ENCODE measurements at regions not wholly inside any gene's neighbourhood (a gene's known extent, or its start where the extent isn't known, plus 50 kb on each side); places are given as distances from the start of the nearest gene placed in this dataset.

DNA sequence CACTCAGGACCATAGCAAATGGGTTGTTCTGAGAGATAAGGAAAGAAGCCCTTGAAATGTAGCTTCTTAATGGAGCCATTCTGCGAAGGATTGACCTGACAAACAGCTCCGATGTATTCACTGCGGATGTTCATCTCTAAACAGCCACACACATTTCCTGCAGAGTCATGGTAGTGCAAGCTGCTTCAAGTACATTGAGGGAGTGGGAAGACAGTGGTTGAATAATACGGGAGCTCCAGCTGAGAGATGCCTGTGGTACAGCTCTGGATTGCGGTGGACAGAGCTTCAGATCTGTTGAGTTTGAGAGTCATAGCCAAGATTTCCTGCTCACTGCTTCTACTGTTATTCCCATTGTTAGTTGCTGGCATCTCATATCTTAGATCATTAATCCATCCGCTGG is 86.6 kb downstream of the ZBTB18 start:
- Histone ChIP-seq H3K27me3 (ENCODE audit: insufficient read depth, poor library complexity, severe bottlenecking) (no peaks in the 10 kb centered on the region), H3K27ac (ENCODE audit: poor library complexity, severe bottlenecking) (no peak overlapping the region), H3K36me3 (ENCODE audit: low read depth) (no peaks in the 10 kb centered on the region), H3K4me1 (ENCODE audit: insufficient read depth, poor library complexity, severe bottlenecking) (no peaks in the 10 kb centered on the region), H3K9me3 (ENCODE audit: severe bottlenecking) (no peaks in the 10 kb centered on the region), H3K4me3 (ENCODE audit: severe bottlenecking) (no peak overlapping the region)
- DNase-seq (ENCODE audit: low spot score) (no peak), ATAC-seq (ENCODE audit: low read depth) (no peak)
- TF ChIP-seq, protein P1, sequence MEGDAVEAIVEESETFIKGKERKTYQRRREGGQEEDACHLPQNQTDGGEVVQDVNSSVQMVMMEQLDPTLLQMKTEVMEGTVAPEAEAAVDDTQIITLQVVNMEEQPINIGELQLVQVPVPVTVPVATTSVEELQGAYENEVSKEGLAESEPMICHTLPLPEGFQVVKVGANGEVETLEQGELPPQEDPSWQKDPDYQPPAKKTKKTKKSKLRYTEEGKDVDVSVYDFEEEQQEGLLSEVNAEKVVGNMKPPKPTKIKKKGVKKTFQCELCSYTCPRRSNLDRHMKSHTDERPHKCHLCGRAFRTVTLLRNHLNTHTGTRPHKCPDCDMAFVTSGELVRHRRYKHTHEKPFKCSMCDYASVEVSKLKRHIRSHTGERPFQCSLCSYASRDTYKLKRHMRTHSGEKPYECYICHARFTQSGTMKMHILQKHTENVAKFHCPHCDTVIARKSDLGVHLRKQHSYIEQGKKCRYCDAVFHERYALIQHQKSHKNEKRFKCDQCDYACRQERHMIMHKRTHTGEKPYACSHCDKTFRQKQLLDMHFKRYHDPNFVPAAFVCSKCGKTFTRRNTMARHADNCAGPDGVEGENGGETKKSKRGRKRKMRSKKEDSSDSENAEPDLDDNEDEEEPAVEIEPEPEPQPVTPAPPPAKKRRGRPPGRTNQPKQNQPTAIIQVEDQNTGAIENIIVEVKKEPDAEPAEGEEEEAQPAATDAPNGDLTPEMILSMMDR (IDR thresholded peaks at IDR 0.05; ENCODE audit: poor library complexity, severe bottlenecking), result no peak

- ATAC-seq (ENCODE audit: low read depth) (no peak), DNase-seq (ENCODE audit: low spot score) (no peak)
- no peaks in the 10 kb centered on the region for H3K36me3 ChIP-seq (ENCODE audit: low read depth)
- TF ChIP-seq, protein P1 (IDR thresholded peaks at IDR 0.05; ENCODE audit: poor library complexity, severe bottlenecking), result no peak
- no peaks in the 10 kb centered on the region for H3K4me1 ChIP-seq (ENCODE audit: insufficient read depth, poor library complexity, severe bottlenecking)
- H3K4me3 ChIP-seq (ENCODE audit: severe bottlenecking), result no peak overlapping the region
- no peak overlapping the region for H3K27ac ChIP-seq (ENCODE audit: poor library complexity, severe bottlenecking)
- H3K27me3 ChIP-seq (ENCODE audit: insufficient read depth, poor library complexity, severe bottlenecking), result no peaks in the 10 kb centered on the region
- no peaks in the 10 kb centered on the region for H3K9me3 ChIP-seq (ENCODE audit: severe bottlenecking)
Measured at GRCh38 chr1:244138399-244138798, 87.3 kb downstream of the ZBTB18 start.

- H3K27ac ChIP-seq (ENCODE audit: poor library complexity, severe bottlenecking), result no peak overlapping the region
- ATAC-seq (ENCODE audit: low read depth), result no peak
- H3K4me3 ChIP-seq (ENCODE audit: severe bottlenecking), result no peak overlapping the region
- no peak for DNase-seq (ENCODE audit: low spot score)
- H3K9me3 ChIP-seq (ENCODE audit: severe bottlenecking), result no peaks in the 10 kb centered on the region
- no peaks in the 10 kb centered on the region for H3K36me3 ChIP-seq (ENCODE audit: low read depth)
- TF ChIP-seq, protein P1 (IDR thresholded peaks at IDR 0.05; ENCODE audit: poor library complexity, severe bottlenecking), result no peak
- H3K27me3 ChIP-seq (ENCODE audit: insufficient read depth, poor library complexity, severe bottlenecking), result no peaks in the 10 kb centered on the region
- no peaks in the 10 kb centered on the region for H3K4me1 ChIP-seq (ENCODE audit: insufficient read depth, poor library complexity, severe bottlenecking)
Measured at GRCh38 chr1:244139655-244140054, 88.6 kb downstream of the ZBTB18 start.

- DNase-seq (ENCODE audit: low spot score), result no peak
- no peak overlapping the region for H3K27ac ChIP-seq (ENCODE audit: poor library complexity, severe bottlenecking)
- no peaks in the 10 kb centered on the region for H3K36me3 ChIP-seq (ENCODE audit: low read depth)
- no peaks in the 10 kb centered on the region for H3K9me3 ChIP-seq (ENCODE audit: severe bottlenecking)
- no peak for ATAC-seq (ENCODE audit: low read depth)
- no peaks in the 10 kb centered on the region for H3K27me3 ChIP-seq (ENCODE audit: insufficient read depth, poor library complexity, severe bottlenecking)
- H3K4me1 ChIP-seq (ENCODE audit: insufficient read depth, poor library complexity, severe bottlenecking), result no peaks in the 10 kb centered on the region
- no peak overlapping the region for H3K4me3 ChIP-seq (ENCODE audit: severe bottlenecking)
- TF ChIP-seq, protein P1 (IDR thresholded peaks at IDR 0.05; ENCODE audit: poor library complexity, severe bottlenecking), result no peak
Measured at GRCh38 chr1:244140420-244140819, 89.3 kb downstream of the ZBTB18 start.

- no peaks in the 10 kb centered on the region for H3K36me3 ChIP-seq (ENCODE audit: low read depth)
- DNase-seq (ENCODE audit: low spot score) (no peak), ATAC-seq (ENCODE audit: low read depth) (no peak)
- H3K4me3 ChIP-seq (ENCODE audit: severe bottlenecking), result no peak overlapping the region
- no peaks in the 10 kb centered on the region for H3K27me3 ChIP-seq (ENCODE audit: insufficient read depth, poor library complexity, severe bottlenecking)
- TF ChIP-seq, protein P1 (IDR thresholded peaks at IDR 0.05; ENCODE audit: poor library complexity, severe bottlenecking), result no peak
- H3K9me3 ChIP-seq (ENCODE audit: severe bottlenecking), result no peaks in the 10 kb centered on the region
- H3K4me1 ChIP-seq (ENCODE audit: insufficient read depth, poor library complexity, severe bottlenecking), result no peaks in the 10 kb centered on the region
- H3K27ac ChIP-seq (ENCODE audit: poor library complexity, severe bottlenecking), result no peak overlapping the region
Measured at GRCh38 chr1:244144053-244144452, 93.0 kb downstream of the ZBTB18 start.

Measured in RWPE2 (cell line).